Small intestine (tissue), 7 donors: ENCODE measurements at regions not wholly inside any gene's neighbourhood (a gene's known extent, or its start where the extent isn't known, plus 50 kb on each side); places are given as distances from the start of the nearest gene placed in this dataset.

Source experiments
- DNase-seq, 2 donors: peaks; one replicate each; pipeline versions ENCODE4 v3.0.0 to v3.0.0-alpha.2; 2013
- FAIRE-seq: peaks from 2 replicates; lab custom pipeline; 2012; peaks lifted over from hg19 to GRCh38; lab: Jason Lieb, UNC
- H3K27ac ChIP-seq, 3 donors: one replicate each; pipeline ENCODE4 v1.5.1; 2013; ENCODE audit warnings: low read length in 2 of 3, mild to moderate bottlenecking in 2 of 3, control low read depth in 1 of 3, inconsistent platforms in 1 of 3, low read depth in 1 of 3, moderate library complexity in 1 of 3
- H3K27me3 ChIP-seq, 3 donors: one replicate each; pipeline ENCODE4 v1.6.1; 2013; ENCODE audit warnings: low read length in 3 of 3, inconsistent platforms in 1 of 3; ENCODE audit not compliant: control insufficient read depth in 3 of 3, insufficient read depth in 3 of 3
- H3K36me3 ChIP-seq, 3 donors: one replicate each; pipeline ENCODE4 v1.6.1; 2013; ENCODE audit warnings: low read length in 3 of 3, inconsistent platforms in 1 of 3, low read depth in 1 of 3, mild to moderate bottlenecking in 1 of 3, moderate library complexity in 1 of 3; ENCODE audit not compliant: control insufficient read depth in 3 of 3, insufficient read depth in 2 of 3
- H3K4me1 ChIP-seq, 3 donors: one replicate each; pipeline ENCODE4 v1.6.1; 2013; ENCODE audit warnings: low read length in 2 of 3, inconsistent platforms in 1 of 3, low read depth in 1 of 3, mild to moderate bottlenecking in 1 of 3, moderate library complexity in 1 of 3; ENCODE audit not compliant: control insufficient read depth in 3 of 3, insufficient read depth in 2 of 3
- H3K4me3 ChIP-seq, 3 donors: one replicate each; pipeline ENCODE4 v1.5.1; 2013; ENCODE audit warnings: low read length in 3 of 3, control low read depth in 1 of 3, inconsistent platforms in 1 of 3, low read depth in 1 of 3, mild to moderate bottlenecking in 1 of 3, moderate library complexity in 1 of 3
- H3K9me3 ChIP-seq, 2 donors: one replicate each; pipeline ENCODE4 v1.6.1; 2013; ENCODE audit warnings: low read depth in 1 of 2, low read length in 1 of 2; ENCODE audit not compliant: control insufficient read depth in 2 of 2, insufficient read depth in 1 of 2
- WGBS, 3 donors: extraction: QIAGEN DNeasy Blood & Tissue Kit; methylation state at CpG; one replicate each; pipeline ENCODE4 v1.1.7; 2013; 5-methylcytosine and 5-hydroxymethylcytosine counted together
- donor health status: healthy with polysubstance abuse.
- donor health status: control.
- donor health status: control.
- donor health status: Bipolar disorder and iron deficiency.
- donor health status: healthy.

GRCh38 chr3:6571448-6571847, 289.5 kb upstream of the GRM7 start:
- DNase-seq (no peak), FAIRE-seq (no peak)
- Histone ChIP-seq H3K9me3 (peaks cover 0 to 3% of the 10 kb centered on the region in 2 donors), H3K4me1 (no peaks in the 10 kb centered on the region), H3K27ac (no peak overlapping the region), H3K4me3 (no peak overlapping the region), H3K27me3 (no peaks in the 10 kb centered on the region), H3K36me3 (no peaks in the 10 kb centered on the region)
- 50 to 69% (median 55%) methylated on average over 3 of the region's 3 CpGs for WGBS, 3 donors

- Histone ChIP-seq H3K27ac (no peak overlapping the region), H3K9me3 (peaks cover 0 to 3% of the 10 kb centered on the region in 2 donors), H3K4me3 (no peak overlapping the region), H3K4me1 (no peaks in the 10 kb centered on the region), H3K36me3 (no peaks in the 10 kb centered on the region), H3K27me3 (no peaks in the 10 kb centered on the region)
- DNase-seq (no peak), FAIRE-seq (no peak)
These were observed 283.3 kb upstream of the GRM7 start for GRCh38 chr3:6577584-6577983.

- Histone ChIP-seq H3K27ac (no peak overlapping the region), H3K36me3 (no peaks in the 10 kb centered on the region), H3K27me3 (no peaks in the 10 kb centered on the region), H3K9me3 (peaks cover 0 to 3% of the 10 kb centered on the region in 2 donors), H3K4me1 (no peaks in the 10 kb centered on the region), H3K4me3 (no peak overlapping the region)
- 65 to 76% (median 74%) methylated on average over 1 of the region's 1 CpG for WGBS, 3 donors
- no peak for FAIRE-seq
- no peak for DNase-seq
These were observed 282.4 kb upstream of the GRM7 start for GRCh38 chr3:6578526-6578925.

- FAIRE-seq (no peak), DNase-seq (no peak)
- Histone ChIP-seq H3K27me3 (no peaks in the 10 kb centered on the region), H3K36me3 (no peaks in the 10 kb centered on the region), H3K27ac (no peak overlapping the region), H3K4me3 (no peak overlapping the region), H3K9me3 (no peaks in the 10 kb centered on the region), H3K4me1 (no peaks in the 10 kb centered on the region)
- 60 to 73% (median 63%) methylated on average over 2 of the region's 2 CpGs for WGBS, 3 donors
These were observed 280.1 kb upstream of the GRM7 start for GRCh38 chr3:6580808-6581207.

GRCh38 chr3:6585360-6585759, 275.6 kb upstream of the GRM7 start:
- no peak overlapping the region for H3K27ac ChIP-seq
- H3K4me3 ChIP-seq = no peak overlapping the region
- peaks cover 0 to 2% of the 10 kb centered on the region in 2 donors for H3K9me3 ChIP-seq
- H3K4me1 ChIP-seq = no peaks in the 10 kb centered on the region
- FAIRE-seq (no peak), DNase-seq (no peak)
- H3K36me3 ChIP-seq = no peaks in the 10 kb centered on the region
- 88 to 93% (median 89%) methylated on average over 11 of the region's 11 CpGs for WGBS, 3 donors
- no peaks in the 10 kb centered on the region for H3K27me3 ChIP-seq

GRCh38 chr3:6600237-6600636, 260.7 kb upstream of the GRM7 start:
- Histone ChIP-seq H3K27me3 (no peaks in the 10 kb centered on the region), H3K36me3 (no peaks in the 10 kb centered on the region), H3K27ac (no peak overlapping the region), H3K9me3 (no peaks in the 10 kb centered on the region), H3K4me3 (no peak overlapping the region), H3K4me1 (no peaks in the 10 kb centered on the region)
- no peak for DNase-seq
- no peak for FAIRE-seq
- WGBS, 3 donors = 89 to 92% (median 91%) methylated on average over 2 of the region's 2 CpGs

GRCh38 chr3:6601374-6601773, 259.5 kb upstream of the GRM7 start:
- WGBS, 3 donors = 48 to 72% (median 58%) methylated on average over 4 of the region's 4 CpGs
- no peaks in the 10 kb centered on the region for H3K9me3 ChIP-seq
- H3K27me3 ChIP-seq = no peaks in the 10 kb centered on the region
- H3K4me1 ChIP-seq = no peaks in the 10 kb centered on the region
- H3K27ac ChIP-seq = no peak overlapping the region
- FAIRE-seq (no peak), DNase-seq (no peak)
- no peak overlapping the region for H3K4me3 ChIP-seq
- no peaks in the 10 kb centered on the region for H3K36me3 ChIP-seq

- no peaks in the 10 kb centered on the region for H3K27me3 ChIP-seq
- no peak for FAIRE-seq
These were observed 258.6 kb upstream of the GRM7 start for GRCh38 chr3:6602329-6602728.

GRCh38 chr3:6605227-6605626, 255.7 kb upstream of the GRM7 start:
- Histone ChIP-seq H3K27me3 (no peaks in the 10 kb centered on the region), H3K4me1 (no peaks in the 10 kb centered on the region), H3K27ac (no peak overlapping the region), H3K36me3 (no peaks in the 10 kb centered on the region), H3K9me3 (no peaks in the 10 kb centered on the region), H3K4me3 (no peak overlapping the region)
- no peak for DNase-seq
- WGBS, 3 donors = 64 to 66% (median 65%) methylated on average over 3 of the region's 3 CpGs
- no peak for FAIRE-seq

More at GRCh38 chr3:6602329-6602728, 258.6 kb upstream of the GRM7 start:
- Histone ChIP-seq H3K9me3 (no peaks in the 10 kb centered on the region), H3K4me1 (no peaks in the 10 kb centered on the region), H3K4me3 (no peak overlapping the region), H3K36me3 (no peaks in the 10 kb centered on the region), H3K27ac (no peak overlapping the region)
- DNase-seq = no peak
